ENCODE measurements at regions not wholly inside any gene's neighbourhood (a gene's known extent, or its start where the extent isn't known, plus 50 kb on each side); places are given as distances from the start of the nearest gene placed in this dataset.

DNA sequence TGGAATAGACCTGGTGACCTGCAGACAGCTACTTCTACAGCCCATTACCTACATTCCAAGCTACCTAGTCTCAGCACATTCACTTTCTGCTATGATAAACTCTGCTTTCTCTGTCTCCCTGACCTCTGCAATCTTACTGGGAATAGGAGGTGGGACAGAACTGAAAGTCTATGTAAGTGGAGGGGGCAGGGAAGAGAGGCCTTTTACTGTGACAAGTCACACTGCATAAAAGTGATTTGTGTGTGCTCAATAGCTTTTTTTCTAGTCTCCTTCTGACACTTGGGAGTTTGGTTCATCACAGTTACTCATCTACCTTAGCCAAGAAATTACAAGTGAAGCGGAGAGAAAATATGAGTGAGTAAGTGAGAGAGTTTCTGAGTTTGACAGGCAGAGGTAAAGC is 322.4 kb downstream of the OLFM4 start:
- FAIRE-seq: no peak
- Histone ChIP-seq H3K9me1 (ENCODE audit: control insufficient read depth, extremely low read depth, insufficient read depth, low read length) (no peaks in the 10 kb centered on the region), H3K4me1 (ENCODE audit: control insufficient read depth, extremely low read depth, insufficient read depth, low read length) (no peaks in the 10 kb centered on the region), H3K9ac (ENCODE audit: control insufficient read depth, extremely low read depth, insufficient read depth, low read length) (no peak overlapping the region), H3K27ac (ENCODE audit: control insufficient read depth, insufficient read depth, low read length) (no peak overlapping the region), H3K4me3 (ENCODE audit: control insufficient read depth in 2 of 3, extremely low read depth in 1 of 3, insufficient read depth in 2 of 3, low read depth in 1 of 3, low read length in 3 of 3) (no peak overlapping the region), H3K9me3 (ENCODE audit: control insufficient read depth, low read depth, low read length) (no peaks in the 10 kb centered on the region), H4K20me1 (ENCODE audit: control insufficient read depth, extremely low read depth, insufficient read depth, low read length) (no peaks in the 10 kb centered on the region), H3K79me2 (ENCODE audit: control insufficient read depth, insufficient read depth, low read length) (no peaks in the 10 kb centered on the region), H3K4me2 (ENCODE audit: control insufficient read depth, extremely low read depth, insufficient read depth, low read depth, low read length) (no peak overlapping the region), H3K36me3 (ENCODE audit: control insufficient read depth in 2 of 2, extremely low read depth in 1 of 2, insufficient read depth in 2 of 2, low read length in 2 of 2) (no peaks in the 10 kb centered on the region), H3K27me3 (ENCODE audit: control insufficient read depth, extremely low read depth, insufficient read depth, low read length) (no peaks in the 10 kb centered on the region), H2AFZ (ENCODE audit: control insufficient read depth, low read length) (no peak overlapping the region)
- TF ChIP-seq, protein P1, sequence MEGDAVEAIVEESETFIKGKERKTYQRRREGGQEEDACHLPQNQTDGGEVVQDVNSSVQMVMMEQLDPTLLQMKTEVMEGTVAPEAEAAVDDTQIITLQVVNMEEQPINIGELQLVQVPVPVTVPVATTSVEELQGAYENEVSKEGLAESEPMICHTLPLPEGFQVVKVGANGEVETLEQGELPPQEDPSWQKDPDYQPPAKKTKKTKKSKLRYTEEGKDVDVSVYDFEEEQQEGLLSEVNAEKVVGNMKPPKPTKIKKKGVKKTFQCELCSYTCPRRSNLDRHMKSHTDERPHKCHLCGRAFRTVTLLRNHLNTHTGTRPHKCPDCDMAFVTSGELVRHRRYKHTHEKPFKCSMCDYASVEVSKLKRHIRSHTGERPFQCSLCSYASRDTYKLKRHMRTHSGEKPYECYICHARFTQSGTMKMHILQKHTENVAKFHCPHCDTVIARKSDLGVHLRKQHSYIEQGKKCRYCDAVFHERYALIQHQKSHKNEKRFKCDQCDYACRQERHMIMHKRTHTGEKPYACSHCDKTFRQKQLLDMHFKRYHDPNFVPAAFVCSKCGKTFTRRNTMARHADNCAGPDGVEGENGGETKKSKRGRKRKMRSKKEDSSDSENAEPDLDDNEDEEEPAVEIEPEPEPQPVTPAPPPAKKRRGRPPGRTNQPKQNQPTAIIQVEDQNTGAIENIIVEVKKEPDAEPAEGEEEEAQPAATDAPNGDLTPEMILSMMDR (optimal IDR thresholded peaks at IDR 0.05 in 1 of 3, IDR thresholded peaks at IDR 0.05 in 1 of 3, conservative IDR thresholded peaks at IDR 0.05 in 1 of 3; ENCODE audit: extremely low read depth in 1 of 3, insufficient read depth in 2 of 3, low read length in 3 of 3): no peak
- no peak for TF ChIP-seq EZH2 (IDR thresholded peaks at IDR 0.05; ENCODE audit: low read length)
- no peak for DNase-seq (ENCODE audit: low read depth, low spot score)
- dilution Hi-C loops (cut with MboI; ENCODE audit: extremely low pct_ligation_motif_present, low sequenced_read_pairs): no loop called here

DNA sequence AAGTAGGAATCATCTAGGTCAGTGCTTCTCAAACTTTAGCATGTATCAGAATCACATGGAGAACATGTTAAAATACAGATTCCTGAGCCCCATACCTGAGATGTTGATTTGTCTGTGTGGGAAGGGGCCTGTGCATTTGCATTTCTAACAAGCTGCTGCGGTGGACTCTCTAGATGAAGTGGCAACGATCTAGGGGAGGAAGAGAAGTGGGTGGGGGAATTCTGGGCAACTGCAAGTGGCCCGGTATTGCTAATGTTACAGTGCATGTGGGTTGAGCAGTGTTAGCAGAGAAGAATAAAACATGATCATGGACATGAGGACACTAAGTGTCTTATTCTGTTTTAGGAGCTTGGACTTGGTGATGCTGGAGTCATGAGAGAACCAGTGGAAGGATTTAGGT is 329.0 kb downstream of the OLFM4 start:
- H3K9ac ChIP-seq (ENCODE audit: control insufficient read depth, extremely low read depth, insufficient read depth, low read length): no peak overlapping the region
- no peaks in the 10 kb centered on the region for H3K27me3 ChIP-seq (ENCODE audit: control insufficient read depth, extremely low read depth, insufficient read depth, low read length)
- H3K4me3 ChIP-seq (ENCODE audit: control insufficient read depth in 2 of 3, extremely low read depth in 1 of 3, insufficient read depth in 2 of 3, low read depth in 1 of 3, low read length in 3 of 3): no peak overlapping the region
- no peaks in the 10 kb centered on the region for H3K9me3 ChIP-seq (ENCODE audit: control insufficient read depth, low read depth, low read length)
- H3K4me1 ChIP-seq (ENCODE audit: control insufficient read depth, extremely low read depth, insufficient read depth, low read length): no peaks in the 10 kb centered on the region
- H3K27ac ChIP-seq (ENCODE audit: control insufficient read depth, insufficient read depth, low read length): no peak overlapping the region
- no peak overlapping the region for H2AFZ ChIP-seq (ENCODE audit: control insufficient read depth, low read length)
- H3K36me3 ChIP-seq (ENCODE audit: control insufficient read depth in 2 of 2, extremely low read depth in 1 of 2, insufficient read depth in 2 of 2, low read length in 2 of 2): no peaks in the 10 kb centered on the region
- no peak for DNase-seq (ENCODE audit: low read depth, low spot score)
- no peak for FAIRE-seq
- no peak overlapping the region for H3K4me2 ChIP-seq (ENCODE audit: control insufficient read depth, extremely low read depth, insufficient read depth, low read depth, low read length)
- TF ChIP-seq EZH2 (IDR thresholded peaks at IDR 0.05; ENCODE audit: low read length): no peak
- TF ChIP-seq, protein P1 (optimal IDR thresholded peaks at IDR 0.05 in 1 of 3, IDR thresholded peaks at IDR 0.05 in 1 of 3, conservative IDR thresholded peaks at IDR 0.05 in 1 of 3; ENCODE audit: extremely low read depth in 1 of 3, insufficient read depth in 2 of 3, low read length in 3 of 3): no peak
- H4K20me1 ChIP-seq (ENCODE audit: control insufficient read depth, extremely low read depth, insufficient read depth, low read length): no peaks in the 10 kb centered on the region
- dilution Hi-C loops (cut with MboI; ENCODE audit: extremely low pct_ligation_motif_present, low sequenced_read_pairs): no loop called here
- H3K9me1 ChIP-seq (ENCODE audit: control insufficient read depth, extremely low read depth, insufficient read depth, low read length): no peaks in the 10 kb centered on the region
- no peaks in the 10 kb centered on the region for H3K79me2 ChIP-seq (ENCODE audit: control insufficient read depth, insufficient read depth, low read length)
